ENCODE measurements at regions not wholly inside any gene's neighbourhood (a gene's known extent, or its start where the extent isn't known, plus 50 kb on each side); places are given as distances from the start of the nearest gene placed in this dataset.

DNA sequence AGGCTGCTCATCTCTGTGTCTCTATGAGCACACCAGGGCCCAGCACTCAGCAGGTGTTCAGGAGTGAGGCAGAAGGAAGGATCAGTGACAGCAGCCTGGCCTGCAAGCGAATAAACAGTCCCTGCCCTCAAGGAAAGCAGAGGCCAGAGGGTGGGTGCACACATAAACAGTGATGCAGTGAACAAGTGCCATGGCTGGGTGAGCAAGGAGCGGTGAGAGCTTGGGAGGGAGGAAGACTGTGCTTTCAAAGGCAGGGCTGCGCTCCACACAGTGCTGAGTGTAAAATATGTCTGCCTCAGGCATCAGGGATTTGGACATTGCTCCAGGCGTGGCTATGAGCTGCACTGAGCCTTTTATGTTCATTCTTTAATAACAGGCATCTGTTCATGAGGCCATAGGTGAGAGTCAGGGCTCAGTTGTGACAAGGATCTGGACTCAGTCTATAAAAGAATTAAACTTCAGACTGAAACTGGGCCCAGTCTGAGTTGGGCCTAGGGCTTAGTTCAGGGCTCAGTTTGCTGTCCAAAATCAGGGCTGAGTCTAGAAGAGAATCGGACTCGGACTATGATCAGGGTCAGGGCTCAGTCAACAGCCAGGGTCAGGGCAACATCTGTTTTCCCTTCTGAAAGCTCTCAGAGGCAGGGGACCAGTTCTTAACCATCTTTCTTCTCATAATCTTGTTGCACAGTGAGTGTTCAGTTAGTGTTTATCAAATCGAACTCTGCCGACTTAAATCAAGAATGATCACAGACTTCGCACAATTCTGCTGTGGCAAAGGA lies 213.7 kb downstream of the FOXD2 start:
- TF ChIP-seq POLR2AphosphoS5 (IDR thresholded peaks at IDR 0.05; ENCODE audit: low read depth) (no peak), GABPA (IDR thresholded peaks at IDR 0.05; ENCODE audit: low read depth) (no peak), SPI1 (IDR thresholded peaks at IDR 0.05; ENCODE audit: borderline replicate concordance, low read depth) (no peak)
- TF ChIP-seq, protein P1, sequence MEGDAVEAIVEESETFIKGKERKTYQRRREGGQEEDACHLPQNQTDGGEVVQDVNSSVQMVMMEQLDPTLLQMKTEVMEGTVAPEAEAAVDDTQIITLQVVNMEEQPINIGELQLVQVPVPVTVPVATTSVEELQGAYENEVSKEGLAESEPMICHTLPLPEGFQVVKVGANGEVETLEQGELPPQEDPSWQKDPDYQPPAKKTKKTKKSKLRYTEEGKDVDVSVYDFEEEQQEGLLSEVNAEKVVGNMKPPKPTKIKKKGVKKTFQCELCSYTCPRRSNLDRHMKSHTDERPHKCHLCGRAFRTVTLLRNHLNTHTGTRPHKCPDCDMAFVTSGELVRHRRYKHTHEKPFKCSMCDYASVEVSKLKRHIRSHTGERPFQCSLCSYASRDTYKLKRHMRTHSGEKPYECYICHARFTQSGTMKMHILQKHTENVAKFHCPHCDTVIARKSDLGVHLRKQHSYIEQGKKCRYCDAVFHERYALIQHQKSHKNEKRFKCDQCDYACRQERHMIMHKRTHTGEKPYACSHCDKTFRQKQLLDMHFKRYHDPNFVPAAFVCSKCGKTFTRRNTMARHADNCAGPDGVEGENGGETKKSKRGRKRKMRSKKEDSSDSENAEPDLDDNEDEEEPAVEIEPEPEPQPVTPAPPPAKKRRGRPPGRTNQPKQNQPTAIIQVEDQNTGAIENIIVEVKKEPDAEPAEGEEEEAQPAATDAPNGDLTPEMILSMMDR (IDR thresholded peaks at IDR 0.05; ENCODE audit: insufficient read depth, low read length), result no peak
- TF ChIP-seq, protein P2, sequence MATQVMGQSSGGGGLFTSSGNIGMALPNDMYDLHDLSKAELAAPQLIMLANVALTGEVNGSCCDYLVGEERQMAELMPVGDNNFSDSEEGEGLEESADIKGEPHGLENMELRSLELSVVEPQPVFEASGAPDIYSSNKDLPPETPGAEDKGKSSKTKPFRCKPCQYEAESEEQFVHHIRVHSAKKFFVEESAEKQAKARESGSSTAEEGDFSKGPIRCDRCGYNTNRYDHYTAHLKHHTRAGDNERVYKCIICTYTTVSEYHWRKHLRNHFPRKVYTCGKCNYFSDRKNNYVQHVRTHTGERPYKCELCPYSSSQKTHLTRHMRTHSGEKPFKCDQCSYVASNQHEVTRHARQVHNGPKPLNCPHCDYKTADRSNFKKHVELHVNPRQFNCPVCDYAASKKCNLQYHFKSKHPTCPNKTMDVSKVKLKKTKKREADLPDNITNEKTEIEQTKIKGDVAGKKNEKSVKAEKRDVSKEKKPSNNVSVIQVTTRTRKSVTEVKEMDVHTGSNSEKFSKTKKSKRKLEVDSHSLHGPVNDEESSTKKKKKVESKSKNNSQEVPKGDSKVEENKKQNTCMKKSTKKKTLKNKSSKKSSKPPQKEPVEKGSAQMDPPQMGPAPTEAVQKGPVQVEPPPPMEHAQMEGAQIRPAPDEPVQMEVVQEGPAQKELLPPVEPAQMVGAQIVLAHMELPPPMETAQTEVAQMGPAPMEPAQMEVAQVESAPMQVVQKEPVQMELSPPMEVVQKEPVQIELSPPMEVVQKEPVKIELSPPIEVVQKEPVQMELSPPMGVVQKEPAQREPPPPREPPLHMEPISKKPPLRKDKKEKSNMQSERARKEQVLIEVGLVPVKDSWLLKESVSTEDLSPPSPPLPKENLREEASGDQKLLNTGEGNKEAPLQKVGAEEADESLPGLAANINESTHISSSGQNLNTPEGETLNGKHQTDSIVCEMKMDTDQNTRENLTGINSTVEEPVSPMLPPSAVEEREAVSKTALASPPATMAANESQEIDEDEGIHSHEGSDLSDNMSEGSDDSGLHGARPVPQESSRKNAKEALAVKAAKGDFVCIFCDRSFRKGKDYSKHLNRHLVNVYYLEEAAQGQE (IDR thresholded peaks at IDR 0.05; ENCODE audit: insufficient replicate concordance, low read depth), result no peak

DNA sequence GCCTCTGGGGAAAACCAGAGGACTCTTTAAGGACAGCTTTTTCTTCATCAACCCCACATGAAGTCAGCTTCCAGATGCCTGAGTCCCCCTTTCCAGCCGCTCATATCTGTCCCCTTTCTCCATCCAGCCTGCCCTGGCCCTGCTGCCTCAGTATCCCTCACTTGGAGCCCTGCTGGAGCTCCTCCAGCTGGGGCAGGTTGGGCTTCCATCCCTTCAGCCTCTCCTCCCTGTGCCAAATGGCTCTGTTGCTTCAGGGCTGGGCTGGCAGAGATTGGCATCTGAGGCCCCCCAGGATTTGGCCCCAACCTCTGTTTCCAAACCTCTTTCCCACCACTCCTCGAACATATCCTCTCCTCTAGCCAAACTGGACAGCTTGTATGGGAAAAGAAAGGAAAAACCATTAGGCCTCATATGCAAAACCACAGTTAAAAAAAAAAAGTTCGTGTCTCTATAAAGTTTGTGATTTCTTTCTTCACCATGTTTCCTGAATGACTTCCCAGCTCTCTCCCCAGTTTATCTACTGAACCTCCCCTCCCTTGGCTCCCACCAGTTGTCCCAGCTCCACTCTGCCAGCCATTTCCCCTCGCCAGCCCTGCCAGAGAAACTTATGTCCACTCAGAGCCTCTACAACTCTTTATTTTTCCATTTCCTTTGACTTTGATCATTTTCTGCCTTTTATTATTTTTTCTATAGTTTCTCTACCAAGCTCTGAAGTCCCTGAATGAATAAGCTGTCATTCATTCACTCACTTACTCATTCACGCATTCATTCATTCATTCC lies 217.9 kb downstream of the FOXD2 start:
- DNase-seq (ENCODE audit: low read depth in 1 of 2, low spot score in 1 of 2), result no peak
- Histone ChIP-seq H3K27me3 (ENCODE audit: insufficient read depth, poor library complexity, severe bottlenecking) (no peaks in the 10 kb centered on the region), H3K4me3 (replicated peaks; ENCODE audit: insufficient read depth, low read length) (no peak overlapping the region), H3K27ac (replicated peaks) (no peak overlapping the region)
- TF ChIP-seq GABPA (IDR thresholded peaks at IDR 0.05; ENCODE audit: low read depth), result no peak
- no peak for TF ChIP-seq SPI1 (IDR thresholded peaks at IDR 0.05; ENCODE audit: borderline replicate concordance, low read depth)

More for the DNA sequence above, 213.7 kb downstream of the FOXD2 start:
- no peak for DNase-seq (ENCODE audit: low read depth in 1 of 2, low spot score in 1 of 2)
- Histone ChIP-seq H3K27me3 (ENCODE audit: insufficient read depth, poor library complexity, severe bottlenecking) (no peaks in the 10 kb centered on the region), H3K4me3 (replicated peaks; ENCODE audit: insufficient read depth, low read length) (no peak overlapping the region), H3K27ac (replicated peaks) (no peak overlapping the region)

DNA sequence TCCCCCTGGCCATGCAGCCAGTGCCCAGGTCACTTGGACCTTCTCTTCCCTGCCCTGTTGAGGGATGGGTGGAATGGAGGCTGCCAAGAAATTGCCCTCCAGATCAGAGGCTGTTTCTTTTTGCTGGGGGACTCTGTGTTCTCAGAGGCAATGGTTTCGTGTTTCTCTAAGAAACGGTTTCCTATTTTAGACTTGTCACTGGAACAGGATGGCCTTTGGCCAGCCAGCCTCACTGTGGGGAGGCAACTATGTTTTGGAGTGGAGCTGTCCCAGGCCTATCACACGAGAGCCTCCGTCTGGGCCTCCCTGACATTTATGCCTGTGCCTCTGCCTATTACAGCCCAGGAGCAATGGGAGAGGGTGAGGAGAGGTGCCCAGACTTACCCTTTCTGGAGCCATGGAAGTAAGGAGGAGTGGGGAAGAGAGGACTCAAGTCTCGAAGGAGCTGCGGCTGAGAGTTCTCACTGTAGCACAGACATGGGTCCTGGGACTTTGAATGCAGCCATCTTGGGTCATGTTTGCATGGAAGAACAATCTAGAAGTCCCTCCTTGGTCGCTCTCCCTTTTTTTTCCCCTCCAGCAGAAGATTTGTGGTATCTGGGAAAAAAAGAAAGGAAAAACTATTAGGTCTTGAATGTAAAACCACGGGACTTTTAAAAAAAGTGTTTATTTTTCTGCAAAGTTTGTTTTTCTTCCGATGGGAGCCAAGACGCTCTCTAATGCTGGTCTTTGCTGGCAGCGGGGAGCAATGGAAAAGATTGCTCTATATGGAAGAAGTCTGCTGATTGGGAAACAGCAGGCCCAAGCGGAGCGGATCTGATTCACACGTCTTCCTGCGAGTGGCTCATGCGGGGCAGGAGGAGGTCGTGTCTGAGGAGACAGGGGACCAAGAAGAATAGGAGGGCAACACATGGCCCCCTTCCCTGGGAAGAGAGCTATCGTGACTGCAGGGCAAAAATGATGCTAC lies 219.2 kb downstream of the FOXD2 start:
- H3K4me3 ChIP-seq (replicated peaks; ENCODE audit: insufficient read depth, low read length), result no peak overlapping the region
- TF ChIP-seq, protein P2 (IDR thresholded peaks at IDR 0.05; ENCODE audit: insufficient replicate concordance, low read depth), result no peak
- TF ChIP-seq, protein P1 (IDR thresholded peaks at IDR 0.05; ENCODE audit: insufficient read depth, low read length), result no peak
- TF ChIP-seq POLR2AphosphoS5 (IDR thresholded peaks at IDR 0.05; ENCODE audit: low read depth), result no peak
- no peak for TF ChIP-seq SPI1 (IDR thresholded peaks at IDR 0.05; ENCODE audit: borderline replicate concordance, low read depth)
- no peak for TF ChIP-seq GABPA (IDR thresholded peaks at IDR 0.05; ENCODE audit: low read depth)

More for the DNA sequence above, 219.2 kb downstream of the FOXD2 start:
- no peak for DNase-seq (ENCODE audit: low read depth in 1 of 2, low spot score in 1 of 2)
- H3K27me3 ChIP-seq (ENCODE audit: insufficient read depth, poor library complexity, severe bottlenecking), result no peaks in the 10 kb centered on the region
- no peak overlapping the region for H3K27ac ChIP-seq (replicated peaks)
